ENCODE measurements at regions not wholly inside any gene's neighbourhood (a gene's known extent, or its start where the extent isn't known, plus 50 kb on each side); places are given as distances from the start of the nearest gene placed in this dataset.

DNA sequence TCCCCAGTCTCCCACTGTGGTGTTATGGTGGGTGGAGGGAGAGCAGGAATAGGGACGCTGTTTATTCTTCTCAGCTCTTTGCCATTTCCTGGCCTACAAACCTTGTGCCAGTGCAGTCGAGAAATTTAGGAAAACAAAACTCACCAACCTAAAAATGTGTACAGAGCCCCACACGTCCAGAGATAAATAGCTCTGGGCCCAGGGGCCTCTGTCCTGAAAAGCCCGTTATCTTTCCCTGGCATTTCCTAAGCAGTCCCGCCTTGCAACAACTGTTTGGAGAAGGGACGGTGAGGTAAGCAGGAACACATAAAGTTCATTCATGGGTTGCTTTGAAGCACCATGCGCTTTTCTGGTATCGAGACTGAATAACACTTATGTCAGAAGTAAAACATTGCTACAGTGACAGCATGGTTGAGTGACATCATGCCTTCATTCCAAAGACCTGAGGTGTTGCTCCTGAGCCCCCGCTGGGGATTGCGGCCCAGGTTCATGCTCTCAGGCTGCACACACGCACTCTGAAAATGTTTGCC, 80.1 kb upstream of the NXT1 start:
- TF ChIP-seq, protein P1, sequence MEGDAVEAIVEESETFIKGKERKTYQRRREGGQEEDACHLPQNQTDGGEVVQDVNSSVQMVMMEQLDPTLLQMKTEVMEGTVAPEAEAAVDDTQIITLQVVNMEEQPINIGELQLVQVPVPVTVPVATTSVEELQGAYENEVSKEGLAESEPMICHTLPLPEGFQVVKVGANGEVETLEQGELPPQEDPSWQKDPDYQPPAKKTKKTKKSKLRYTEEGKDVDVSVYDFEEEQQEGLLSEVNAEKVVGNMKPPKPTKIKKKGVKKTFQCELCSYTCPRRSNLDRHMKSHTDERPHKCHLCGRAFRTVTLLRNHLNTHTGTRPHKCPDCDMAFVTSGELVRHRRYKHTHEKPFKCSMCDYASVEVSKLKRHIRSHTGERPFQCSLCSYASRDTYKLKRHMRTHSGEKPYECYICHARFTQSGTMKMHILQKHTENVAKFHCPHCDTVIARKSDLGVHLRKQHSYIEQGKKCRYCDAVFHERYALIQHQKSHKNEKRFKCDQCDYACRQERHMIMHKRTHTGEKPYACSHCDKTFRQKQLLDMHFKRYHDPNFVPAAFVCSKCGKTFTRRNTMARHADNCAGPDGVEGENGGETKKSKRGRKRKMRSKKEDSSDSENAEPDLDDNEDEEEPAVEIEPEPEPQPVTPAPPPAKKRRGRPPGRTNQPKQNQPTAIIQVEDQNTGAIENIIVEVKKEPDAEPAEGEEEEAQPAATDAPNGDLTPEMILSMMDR (IDR thresholded peaks at IDR 0.05) = no peak
- no peak for TF ChIP-seq EZH2 (IDR thresholded peaks at IDR 0.05; ENCODE audit: borderline replicate concordance, insufficient read depth, low read depth, low read length, poor library complexity, severe bottlenecking)
